Inferior parietal cortex (tissue), 1 donor: ENCODE measurements at regions not wholly inside any gene's neighbourhood (a gene's known extent, or its start where the extent isn't known, plus 50 kb on each side); places are given as distances from the start of the nearest gene placed in this dataset.

Experiments used
- DNase-seq: peaks from one replicate; pipeline ENCODE4 v3.0.0-alpha.2; 2016; ENCODE audit errors: extremely low spot score

DNA sequence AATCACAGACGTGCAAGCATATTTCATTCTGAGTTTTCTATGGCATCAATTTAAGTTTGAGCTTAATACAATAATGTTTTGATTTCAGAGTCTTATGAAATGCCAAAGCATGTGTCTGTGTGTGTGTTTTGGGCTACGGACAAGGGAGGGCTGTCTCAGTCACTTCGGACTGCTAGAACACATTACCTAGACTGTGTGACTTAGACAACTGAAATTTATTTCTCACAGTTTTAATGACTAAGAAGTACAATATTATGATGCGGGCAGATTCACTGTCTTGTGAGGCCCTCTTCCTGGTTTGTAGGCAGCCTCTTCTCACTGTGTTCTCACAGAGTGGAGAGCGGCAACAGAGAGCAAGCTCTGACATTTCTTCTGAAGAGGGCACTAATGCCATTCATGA is 1202.0 kb downstream of the EFNB2 start:
- no peak for DNase-seq

DNA sequence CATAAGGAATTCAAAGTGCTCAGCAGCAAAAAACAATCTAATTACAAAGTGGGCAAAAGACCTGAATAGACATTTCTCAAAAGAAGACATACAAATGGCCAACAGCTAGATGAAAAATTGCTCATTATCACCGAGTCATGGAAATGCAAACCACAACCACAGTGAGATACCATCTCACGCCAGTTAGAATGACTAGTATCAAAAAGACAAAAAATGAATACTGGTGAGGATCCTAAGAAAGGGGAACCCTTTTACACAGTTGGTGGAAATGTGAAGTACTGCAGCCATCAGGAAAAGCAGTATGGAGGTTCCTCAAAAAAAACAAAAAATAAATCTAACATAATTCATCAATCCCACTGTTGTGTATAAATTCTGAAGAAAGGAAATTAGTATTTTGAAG is 1206.1 kb downstream of the EFNB2 start:
- DNase-seq: no peak

GRCh38 chr13:105328212-105328611 is 1207.2 kb downstream of the EFNB2 start:
- DNase-seq: no peak

DNA sequence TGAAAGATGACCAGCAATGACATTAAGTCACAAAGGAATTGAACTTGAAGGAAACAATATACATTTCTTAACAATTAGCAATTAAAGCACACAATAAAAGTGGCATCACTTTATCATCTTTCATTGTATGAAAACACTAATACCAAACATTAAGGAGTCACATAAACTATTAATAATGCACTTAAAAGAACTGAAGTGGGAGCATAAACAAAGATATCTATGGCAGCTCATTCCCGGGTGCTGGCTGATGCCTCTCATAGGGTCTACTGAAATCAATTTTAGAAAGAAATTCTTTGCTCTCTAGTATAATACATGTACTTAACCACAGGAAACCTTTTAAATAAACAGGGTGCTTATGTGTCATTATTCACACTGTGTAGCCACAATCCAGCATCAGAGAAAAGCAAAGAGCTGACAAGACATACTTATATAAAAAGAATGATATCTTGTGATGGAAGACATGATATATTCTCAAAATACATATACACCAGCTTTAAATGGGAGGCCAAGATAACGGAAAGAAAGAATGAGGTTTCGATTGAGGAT is 1207.8 kb downstream of the EFNB2 start:
- DNase-seq: no peak

GRCh38 chr13:105319875-105320274 is 1215.6 kb downstream of the EFNB2 start:
- no peak for DNase-seq

- no peak for DNase-seq
These were observed 1218.7 kb downstream of the EFNB2 start for GRCh38 chr13:105316731-105317130.

- DNase-seq: no peak
These were observed 1222.6 kb downstream of the EFNB2 start for GRCh38 chr13:105312906-105313305.

- no peak for DNase-seq
These were observed 1224.4 kb downstream of the EFNB2 start for GRCh38 chr13:105311094-105311493.

DNA sequence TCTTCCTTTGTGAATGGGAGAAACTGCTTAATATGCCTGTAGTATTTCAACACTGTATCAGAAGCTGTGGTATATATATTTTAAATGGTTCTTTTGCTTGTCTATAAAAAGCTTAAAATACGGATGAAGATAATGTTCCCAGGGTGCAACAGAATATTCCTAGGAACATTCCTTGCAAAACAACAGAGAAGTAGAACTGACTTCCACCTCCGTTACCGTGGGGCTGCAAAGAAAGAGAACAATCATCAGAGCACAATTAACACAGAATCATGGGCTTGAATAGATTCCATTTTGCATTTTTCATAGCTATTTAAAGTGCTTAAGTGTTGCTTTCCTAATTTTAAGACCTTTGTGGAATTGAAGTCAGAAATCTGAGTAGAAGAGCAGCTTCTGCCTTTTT is 1227.7 kb downstream of the EFNB2 start:
- DNase-seq: no peak

GRCh38 chr13:105297839-105298238 is 1237.6 kb downstream of the EFNB2 start:
- DNase-seq: no peak

DNA sequence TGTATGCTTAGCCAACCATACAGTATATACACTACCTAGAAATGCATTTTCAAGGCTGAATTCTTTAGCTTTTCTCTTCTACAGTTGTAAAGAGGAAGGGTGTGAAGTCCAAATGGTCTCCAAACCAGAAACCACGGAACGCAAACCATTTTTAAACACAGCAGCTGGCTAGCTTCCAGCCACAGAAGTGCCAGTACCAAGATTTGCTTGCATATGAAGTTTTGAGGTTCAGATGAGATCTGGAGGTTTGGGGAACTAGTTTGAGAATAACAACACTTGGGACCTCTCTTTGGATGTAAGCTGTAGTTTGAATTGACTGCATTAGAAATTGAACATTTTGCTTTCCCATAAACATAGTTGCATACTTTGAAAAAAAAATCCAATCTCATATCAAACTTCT is 1243.5 kb downstream of the EFNB2 start:
- no peak for DNase-seq

DNA sequence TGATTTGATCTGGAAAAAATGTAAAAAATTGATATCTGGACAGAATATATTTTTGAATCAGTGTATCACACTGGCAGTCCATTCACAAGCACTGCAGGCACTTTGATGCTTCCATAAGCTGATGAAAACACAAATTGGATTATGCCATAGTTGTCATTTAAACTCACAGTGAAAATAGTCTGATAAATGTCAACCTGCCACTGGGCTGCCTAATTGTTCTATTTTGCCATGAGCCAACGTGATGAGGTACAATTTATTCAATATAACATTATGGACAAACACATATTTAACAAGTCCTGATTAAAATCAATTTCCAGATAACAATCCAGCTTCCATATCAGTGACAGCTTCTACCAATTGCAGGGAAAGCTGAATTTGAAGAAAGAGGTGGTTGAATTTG is 1244.9 kb downstream of the EFNB2 start:
- no peak for DNase-seq

- no peak for DNase-seq
These were observed 1249.9 kb downstream of the EFNB2 start for GRCh38 chr13:105285526-105285925.

DNA sequence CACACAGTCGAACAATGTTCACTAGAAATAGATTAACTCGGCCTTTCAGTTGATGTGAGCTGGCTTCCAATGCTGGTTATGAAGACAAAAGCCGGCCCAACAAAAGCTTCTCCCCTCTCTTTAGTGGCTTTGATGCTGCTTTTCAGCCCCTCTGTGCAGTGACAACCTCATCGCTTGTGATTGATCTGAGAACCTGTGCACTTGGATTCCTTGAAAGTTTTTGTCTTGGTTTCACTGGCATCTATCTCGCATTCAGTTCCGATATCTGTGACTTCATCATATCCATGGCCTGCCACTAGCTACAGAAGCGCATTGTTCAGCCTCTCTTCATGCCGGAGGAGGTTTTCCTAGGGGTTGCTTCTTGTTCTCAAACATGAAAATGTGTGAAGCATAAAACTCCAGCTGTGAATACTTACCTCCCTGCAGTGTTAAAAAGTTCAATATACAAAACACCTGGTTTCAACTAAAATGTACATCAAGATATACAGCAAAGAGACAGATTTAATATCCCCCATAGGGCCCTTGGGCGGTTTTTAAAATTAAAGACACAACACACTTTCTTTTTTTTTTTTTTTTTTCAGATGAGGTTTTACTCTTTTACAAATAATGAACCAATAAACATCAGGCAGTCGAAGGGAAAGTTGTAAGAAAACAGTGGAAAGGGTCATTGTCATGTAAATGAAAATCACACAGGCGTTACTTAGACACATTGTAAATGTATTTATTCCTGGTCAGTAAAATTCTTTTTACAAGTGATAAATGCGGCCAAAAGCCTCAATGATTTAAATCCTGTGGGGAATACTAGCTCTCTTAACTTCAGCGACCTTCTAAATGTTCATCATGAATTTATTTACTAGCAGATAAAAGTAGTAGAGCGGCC is 1252.8 kb downstream of the EFNB2 start:
- no peak for DNase-seq

GRCh38 chr13:105278943-105279381 is 1256.5 kb downstream of the EFNB2 start:
- DNase-seq: no peak

DNA sequence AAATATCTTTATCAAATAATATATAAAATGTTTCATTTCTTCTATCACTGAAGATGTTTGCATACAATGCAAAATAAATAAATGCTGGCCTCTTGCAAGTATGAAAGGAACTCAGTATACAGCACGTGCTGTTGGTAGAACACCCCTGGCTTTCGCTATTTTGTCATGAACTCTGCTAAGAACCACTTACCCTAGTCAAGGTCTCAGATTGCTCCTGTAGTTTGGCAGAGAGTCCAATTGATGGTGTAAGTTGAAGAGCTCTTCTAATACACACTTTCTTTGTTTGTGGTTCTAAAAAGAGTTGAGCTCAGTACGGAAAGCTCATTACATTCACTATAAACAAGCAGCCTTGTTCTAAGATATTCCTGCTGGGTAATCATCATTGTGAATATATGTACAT is 1258.9 kb downstream of the EFNB2 start:
- DNase-seq: no peak

GRCh38 chr13:105273665-105274222 is 1261.7 kb downstream of the EFNB2 start:
- DNase-seq: no peak

DNA sequence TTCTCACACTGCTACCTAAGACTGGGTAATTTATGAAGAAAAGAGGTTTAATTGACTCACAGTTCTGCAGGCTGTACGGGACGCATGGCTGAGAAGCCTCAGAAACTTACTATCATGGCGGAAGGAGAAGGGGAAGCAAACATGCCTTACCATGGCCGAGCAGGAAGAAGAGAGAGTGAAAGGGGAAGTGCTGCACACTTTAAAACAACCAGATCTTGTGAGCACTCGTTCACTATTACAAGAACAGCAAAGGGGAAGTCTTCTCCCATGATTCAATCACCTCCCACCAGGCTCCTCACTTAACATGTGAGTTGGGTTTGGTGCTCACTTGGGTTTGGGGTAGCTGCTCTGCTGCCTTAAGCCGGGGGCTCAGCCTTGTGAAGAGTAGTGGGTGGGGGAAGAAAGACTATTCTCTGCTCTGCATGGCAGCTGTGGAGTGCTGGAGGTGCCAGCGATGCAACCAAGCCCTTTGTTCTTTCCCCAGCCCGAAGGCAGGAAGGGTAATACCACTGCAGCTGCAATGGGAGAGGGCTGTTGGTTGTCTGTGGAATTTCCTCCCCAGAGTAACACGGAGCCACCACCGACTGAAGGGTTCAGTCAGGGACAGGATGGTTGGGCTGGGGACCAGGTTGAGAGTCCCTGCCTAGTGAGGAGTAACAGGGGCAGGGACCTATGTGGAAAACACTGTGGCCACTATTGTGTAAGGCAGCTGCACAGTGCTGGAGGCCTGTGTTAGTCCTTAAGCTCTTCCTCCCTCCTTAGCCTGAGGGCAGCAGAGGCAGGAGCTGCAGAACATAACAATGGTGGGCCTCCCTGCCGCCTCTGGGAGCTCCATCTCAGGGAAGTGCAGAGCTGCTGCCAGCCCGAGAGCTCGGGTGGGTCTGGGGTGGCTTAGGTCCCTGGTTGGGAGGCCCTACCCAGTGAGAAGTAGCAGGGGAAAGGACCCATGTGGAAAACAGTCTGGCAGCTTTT is 1262.5 kb downstream of the EFNB2 start:
- DNase-seq: no peak

GRCh38 chr13:105266615-105267014 is 1268.8 kb downstream of the EFNB2 start:
- DNase-seq: no peak

DNA sequence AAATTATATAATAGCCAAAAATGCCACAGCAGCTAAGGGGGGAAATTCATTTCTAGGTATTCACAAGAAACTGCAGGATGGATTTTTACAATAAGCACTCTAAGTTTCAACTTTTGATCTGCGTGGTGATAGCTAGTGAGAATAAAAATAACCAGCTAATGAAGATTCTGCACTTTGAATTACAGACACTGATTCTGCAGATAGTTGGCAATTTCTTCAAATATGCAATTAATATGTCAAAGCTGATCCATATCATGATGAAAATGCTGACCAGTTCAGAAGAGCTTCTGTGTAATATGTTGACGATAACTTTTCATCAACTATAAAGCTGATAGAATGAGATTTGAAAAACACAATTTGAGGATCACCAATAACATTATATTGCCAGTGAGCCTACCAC is 1272.9 kb downstream of the EFNB2 start:
- no peak for DNase-seq

DNA sequence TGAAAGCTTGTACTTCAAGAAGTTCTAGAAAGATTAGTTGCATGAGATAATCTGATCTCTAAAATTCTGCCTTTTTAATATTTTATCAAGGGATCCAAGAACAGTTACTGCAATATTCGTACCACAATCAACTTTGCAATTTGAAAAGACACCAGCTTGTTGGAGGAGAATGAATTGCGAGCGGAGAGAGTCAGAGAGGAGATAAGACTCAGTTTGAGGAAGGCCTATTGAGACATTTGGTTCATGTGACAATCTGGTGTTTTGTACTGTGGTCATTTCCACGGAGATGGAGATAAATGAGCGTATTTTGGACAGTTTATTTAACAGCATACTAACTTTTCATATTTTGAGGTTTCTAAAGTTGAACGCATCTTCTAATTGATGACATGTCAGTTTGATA is 1276.0 kb downstream of the EFNB2 start:
- DNase-seq: no peak

DNA sequence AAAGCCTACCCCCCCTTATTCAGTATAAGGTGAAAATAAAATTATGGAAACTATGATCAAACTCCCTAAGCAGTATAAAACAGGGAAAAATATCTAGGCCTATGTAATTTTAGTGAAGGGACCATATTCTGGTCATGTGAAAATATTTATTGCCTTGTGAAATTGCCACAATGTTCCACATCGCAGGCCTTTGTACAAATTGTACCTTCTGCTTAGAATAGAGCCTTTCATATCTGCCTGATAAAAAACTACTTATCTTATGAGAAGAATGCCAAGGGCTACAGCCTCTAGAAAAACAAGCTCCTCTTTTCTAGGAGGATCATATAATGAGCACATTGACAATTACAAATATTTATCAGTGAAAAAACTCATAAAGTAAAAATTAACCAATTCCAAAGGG is 1280.0 kb downstream of the EFNB2 start:
- no peak for DNase-seq
